Keratinocyte (primary cell): ENCODE measurements at regions not wholly inside any gene's neighbourhood (a gene's known extent, or its start where the extent isn't known, plus 50 kb on each side); places are given as distances from the start of the nearest gene placed in this dataset.

Experiments used
- CTCF ChIP-seq, 3 experiments: IDR thresholded peaks in 1 of 3; conservative IDR thresholded peaks in 1 of 3; optimal IDR thresholded peaks in 1 of 3; 2 replicates in 2 of 3; 3 replicates in 1 of 3; pipeline versions ENCODE3 to v1.5.1; 2011; ENCODE audit warnings: low read length in 3 of 3, mild to moderate bottlenecking in 3 of 3, moderate library complexity in 2 of 3, control low read depth in 1 of 3, inconsistent platforms in 1 of 3; ENCODE audit not compliant: insufficient read depth in 2 of 3; ENCODE audit errors: extremely low read depth in 1 of 3
- EZH2 ChIP-seq: IDR thresholded peaks from one replicate; pipeline ENCODE4 v1.6.1; 2012; ENCODE audit warnings: inconsistent platforms, mild to moderate bottlenecking, low read length, moderate library complexity

GRCh38 chr15:20271647-20272046 lies 270.0 kb downstream of the GOLGA6L6 start:
- TF ChIP-seq CTCF (optimal IDR thresholded peaks at IDR 0.05 in 1 of 3, IDR thresholded peaks at IDR 0.05 in 1 of 3, conservative IDR thresholded peaks at IDR 0.05 in 1 of 3; ENCODE audit: extremely low read depth in 1 of 3, insufficient read depth in 2 of 3, low read length in 3 of 3) (no peak), EZH2 (no peak)
